ENCODE measurements at regions not wholly inside any gene's neighbourhood (a gene's known extent, or its start where the extent isn't known, plus 50 kb on each side); places are given as distances from the start of the nearest gene placed in this dataset.

GRCh38 chr1:228835456-228835855 is 100.2 kb downstream of the RHOU start:
- no peak for DNase-seq (ENCODE audit: extremely low spot score)
- CTCF ChIA-PET = no interaction called here
- POLR2A ChIA-PET = no interaction called here
- TF ChIP-seq BHLHE40 (IDR thresholded peaks at IDR 0.05; ENCODE audit: borderline replicate concordance) (no peak), ELF4 (IDR thresholded peaks at IDR 0.05) (no peak), FOXM1 (IDR thresholded peaks at IDR 0.05; ENCODE audit: borderline replicate concordance) (no peak), L3MBTL2 (conservative IDR thresholded peaks at IDR 0.05) (no peak), NFRKB (IDR thresholded peaks at IDR 0.05) (no peak), HDGF (IDR thresholded peaks at IDR 0.05; ENCODE audit: borderline replicate concordance) (no peak), TARDBP (IDR thresholded peaks at IDR 0.05) (no peak), ARNT (IDR thresholded peaks at IDR 0.05) (no peak), ZNF384 (IDR thresholded peaks at IDR 0.05) (no peak), CTBP1 (IDR thresholded peaks at IDR 0.05; ENCODE audit: borderline replicate concordance) (no peak), FOXA1 (IDR thresholded peaks at IDR 0.05) (no peak), LEF1 (IDR thresholded peaks at IDR 0.05; ENCODE audit: borderline replicate concordance) (no peak), FOXK2 (IDR thresholded peaks at IDR 0.05) (no peak), SUZ12 (IDR thresholded peaks at IDR 0.05) (no peak), SP1 (IDR thresholded peaks at IDR 0.05) (no peak)
- TF ChIP-seq, protein P1, sequence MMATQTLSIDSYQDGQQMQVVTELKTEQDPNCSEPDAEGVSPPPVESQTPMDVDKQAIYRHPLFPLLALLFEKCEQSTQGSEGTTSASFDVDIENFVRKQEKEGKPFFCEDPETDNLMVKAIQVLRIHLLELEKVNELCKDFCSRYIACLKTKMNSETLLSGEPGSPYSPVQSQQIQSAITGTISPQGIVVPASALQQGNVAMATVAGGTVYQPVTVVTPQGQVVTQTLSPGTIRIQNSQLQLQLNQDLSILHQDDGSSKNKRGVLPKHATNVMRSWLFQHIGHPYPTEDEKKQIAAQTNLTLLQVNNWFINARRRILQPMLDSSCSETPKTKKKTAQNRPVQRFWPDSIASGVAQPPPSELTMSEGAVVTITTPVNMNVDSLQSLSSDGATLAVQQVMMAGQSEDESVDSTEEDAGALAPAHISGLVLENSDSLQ (IDR thresholded peaks at IDR 0.05) = no peak

DNA sequence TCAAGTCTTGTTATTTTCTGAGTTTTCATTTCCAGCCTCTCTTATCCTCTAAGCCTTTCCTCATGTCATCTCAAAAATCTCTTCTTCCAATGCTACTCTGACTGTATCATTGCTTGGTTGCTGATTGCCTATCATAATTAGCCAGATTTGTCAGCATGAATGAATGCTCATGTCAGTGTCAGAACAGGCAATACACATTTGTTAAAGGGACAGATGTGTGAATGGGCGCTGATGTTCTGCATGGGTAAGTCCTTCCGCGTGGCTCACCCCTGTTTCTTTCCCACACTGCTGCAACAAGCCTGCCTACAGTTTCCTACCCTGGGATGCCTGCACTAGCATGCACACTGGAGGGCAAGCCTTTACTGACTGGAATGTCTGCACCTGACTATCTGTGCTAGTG is 100.6 kb downstream of the RHOU start:
- CTCF ChIA-PET = no interaction called here
- DNase-seq (ENCODE audit: extremely low spot score) = no peak
- POLR2A ChIA-PET = no interaction called here
- TF ChIP-seq FOXM1 (IDR thresholded peaks at IDR 0.05; ENCODE audit: borderline replicate concordance) (no peak), SP1 (IDR thresholded peaks at IDR 0.05) (no peak), HDGF (IDR thresholded peaks at IDR 0.05; ENCODE audit: borderline replicate concordance) (no peak), ELF4 (IDR thresholded peaks at IDR 0.05) (no peak)
- TF ChIP-seq, protein P1 (IDR thresholded peaks at IDR 0.05) = no peak

DNA sequence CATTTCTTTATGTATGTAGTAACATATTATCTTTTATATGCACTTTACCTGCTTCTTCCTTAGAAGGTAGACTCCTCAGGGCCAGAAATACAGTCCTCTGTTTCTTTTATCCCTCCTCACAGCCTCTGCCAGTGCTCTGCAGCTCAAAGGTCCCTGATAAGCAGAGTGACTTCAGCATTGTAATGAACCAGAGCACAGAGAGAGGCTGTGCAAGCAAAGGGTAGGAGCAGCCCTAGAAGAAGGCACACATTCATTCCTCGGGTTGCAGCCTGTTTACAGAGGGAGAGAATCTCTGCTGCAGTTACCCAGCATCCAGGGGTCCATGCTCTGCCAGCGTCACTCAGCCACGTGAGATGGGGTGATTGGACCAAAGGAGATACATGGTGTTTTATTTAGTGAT is 101.1 kb downstream of the RHOU start:
- CTCF ChIA-PET = interaction anchor here (2.0 kb wide), 1 partner anchor 101 kb away, joined by 6 read pairs; the partner anchor contains the start of gene RHOU
- DNase-seq (ENCODE audit: extremely low spot score) = no peak
- POLR2A ChIA-PET = no interaction called here
- TF ChIP-seq BHLHE40 (IDR thresholded peaks at IDR 0.05; ENCODE audit: borderline replicate concordance) = no peak
- TF ChIP-seq TARDBP (IDR thresholded peaks at IDR 0.05) = no peak
- TF ChIP-seq NFRKB (IDR thresholded peaks at IDR 0.05) = no peak
- no peak for TF ChIP-seq LEF1 (IDR thresholded peaks at IDR 0.05; ENCODE audit: borderline replicate concordance)
- no peak for TF ChIP-seq ARNT (IDR thresholded peaks at IDR 0.05)
- no peak for TF ChIP-seq FOXK2 (IDR thresholded peaks at IDR 0.05)
- TF ChIP-seq ZNF384 (IDR thresholded peaks at IDR 0.05) = no peak
- no peak for TF ChIP-seq FOXM1 (IDR thresholded peaks at IDR 0.05; ENCODE audit: borderline replicate concordance)
- TF ChIP-seq FOXA1 (IDR thresholded peaks at IDR 0.05) = no peak

GRCh38 chr1:228837032-228837431 is 101.8 kb downstream of the RHOU start:
- POLR2A ChIA-PET = interaction anchor here (2.4 kb wide), 1 partner anchor 99 kb away, joined by 7 read pairs; no protein-coding TSS in a partner anchor
- CTCF ChIA-PET = interaction anchor here (2.0 kb wide), 1 partner anchor 102 kb away, joined by 6 read pairs; the partner anchor contains the start of gene RHOU
- no peak for DNase-seq (ENCODE audit: extremely low spot score)
- TF ChIP-seq FOXA1 (IDR thresholded peaks at IDR 0.05) (no peak), L3MBTL2 (conservative IDR thresholded peaks at IDR 0.05) (no peak)

- no peak for DNase-seq (ENCODE audit: extremely low spot score)
- POLR2A ChIA-PET = interaction anchor here (0.8 to 2.4 kb wide), 11 partner anchors 12 to 721 kb away, joined by 3 to 7 read pairs (median 5); partner anchors contain the start of gene ABCB10
- TF ChIP-seq FOXA1 (IDR thresholded peaks at IDR 0.05) (no peak), TARDBP (IDR thresholded peaks at IDR 0.05) (no peak), LEF1 (IDR thresholded peaks at IDR 0.05; ENCODE audit: borderline replicate concordance) (no peak), HDGF (IDR thresholded peaks at IDR 0.05; ENCODE audit: borderline replicate concordance) (no peak), ARNT (IDR thresholded peaks at IDR 0.05) (no peak), CTBP1 (IDR thresholded peaks at IDR 0.05; ENCODE audit: borderline replicate concordance) (no peak), NFRKB (IDR thresholded peaks at IDR 0.05) (no peak), ELF4 (IDR thresholded peaks at IDR 0.05) (no peak)
- CTCF ChIA-PET = interaction anchor here (0.5 to 2.0 kb wide), 2 partner anchors 103 to 325 kb away, joined by 6 read pairs; partner anchors contain the start of gene RHOU
Measured at GRCh38 chr1:228837817-228838716, 102.8 kb downstream of the RHOU start.

GRCh38 chr1:228838717-228839500 is 103.6 kb downstream of the RHOU start:
- DNase-seq (ENCODE audit: extremely low spot score) = no peak
- TF ChIP-seq, protein P1 (IDR thresholded peaks at IDR 0.05) = no peak
- TF ChIP-seq BHLHE40 (IDR thresholded peaks at IDR 0.05; ENCODE audit: borderline replicate concordance) = no peak
- TF ChIP-seq SUZ12 (IDR thresholded peaks at IDR 0.05) = no peak
- no peak for TF ChIP-seq SP1 (IDR thresholded peaks at IDR 0.05)
- no peak for TF ChIP-seq HDGF (IDR thresholded peaks at IDR 0.05; ENCODE audit: borderline replicate concordance)
- TF ChIP-seq TARDBP (IDR thresholded peaks at IDR 0.05) = no peak
- TF ChIP-seq NFRKB (IDR thresholded peaks at IDR 0.05) = no peak
- no peak for TF ChIP-seq FOXK2 (IDR thresholded peaks at IDR 0.05)
- ChIA-PET CTCF (interaction anchor here (2.0 kb wide), 1 partner anchor 104 kb away, joined by 6 read pairs; the partner anchor contains the start of gene RHOU), POLR2A (interaction anchor here (0.8 to 2.4 kb wide), 11 partner anchors 11 to 720 kb away, joined by 3 to 7 read pairs (median 5); partner anchors contain the start of gene ABCB10)
